HG03565 (cell line): ENCODE measurements at regions not wholly inside any gene's neighbourhood (a gene's known extent, or its start where the extent isn't known, plus 50 kb on each side); places are given as distances from the start of the nearest gene placed in this dataset.
"Not testable (repeated sequence)": the region's sequence is repeated elsewhere in the genome, so short reads cannot be mapped to it uniquely, and the experiment has no call there.

ENCODE experiments used
- ATAC-seq: cut with Tn5 transposase; IDR thresholded peaks from one replicate; pipeline ENCODE4 v1.9.1; 2021; ENCODE audit warnings: mild to moderate bottlenecking, moderate library complexity; ENCODE audit not compliant: unreplicated experiment

GRCh38 chr7:82501346-82501745, 57.8 kb upstream of the CACNA2D1 start:
- ATAC-seq: no peak

GRCh38 chr7:82499546-82499945, 56.0 kb upstream of the CACNA2D1 start:
- ATAC-seq: not testable (repeated sequence)

- no peak for ATAC-seq
Measured at GRCh38 chr7:82494420-82494819, 50.8 kb upstream of the CACNA2D1 start.
